K562 (cell line): ENCODE measurements at regions not wholly inside any gene's neighbourhood (a gene's known extent, or its start where the extent isn't known, plus 50 kb on each side); places are given as distances from the start of the nearest gene placed in this dataset.

ENCODE experiments used
- ATAC-seq: fragments of 200-7000 bp; cut with Tn5 transposase; 3 replicates; pipeline ENCODE4 v1.9.1; 2020; ENCODE audit warnings: moderate library complexity
- BruUV-seq: library from RNA; stranded (reverse); fragments of 400-500 nt; replicated peaks from 2 replicates; lab custom pipeline; 2021; lab: Mats Ljungman, UMichigan
- CTCF ChIA-PET: fragments of 300-600 bp; formaldehyde crosslinking; extraction: SDS; loops from one replicate; lab custom pipeline; 2021; ENCODE audit warnings: low intra/inter-chr PET ratio; lab: Yijun Ruan, JAX
- POLR2A ChIA-PET: fragments of 300-600, 350-650 bp; sonication (Branson Sonifier 250); formaldehyde crosslinking; extraction: SDS; loops from one replicate; lab custom pipeline; 2021; ENCODE audit warnings: antibody characterized with exemption, inconsistent platforms; lab: Yijun Ruan, JAX
- DNase-seq, 4 experiments: peaks; one replicate each; pipeline versions ENCODE4 v3.0.0 to v3.0.0-alpha.2; 2011 to 2018; ENCODE audit warnings: low spot score in 3 of 4, mixed read lengths in 3 of 4; ENCODE audit errors: extremely low read depth in 1 of 4
- FAIRE-seq: peaks from 2 replicates; lab custom pipeline; 2011; peaks lifted over from hg19 to GRCh38; lab: Jason Lieb, UNC
- H2AFZ ChIP-seq: 2 replicates; pipeline ENCODE4 v1.6.0; 2011; ENCODE audit warnings: low read depth, low read length, control low read depth, inconsistent platforms
- H3K27ac ChIP-seq: fragments of 200-600 bp; 3 replicates; pipeline ENCODE4 v1.8.0; 2011; ENCODE audit warnings: low read depth, mild to moderate bottlenecking, control low read depth, inconsistent platforms, low read length, moderate library complexity, mixed read lengths; ENCODE audit errors: extremely low read depth
- H3K27me3 ChIP-seq, 2 experiments: fragments of 300-600 bp in 1 of 2; 2 replicates in 1 of 2; 3 replicates in 1 of 2; pipeline versions ENCODE4 v1.6.0 to v1.8.0; 2011; ENCODE audit warnings: inconsistent platforms in 2 of 2, low read length in 2 of 2, mild to moderate bottlenecking in 1 of 2, mixed read lengths in 1 of 2, moderate library complexity in 1 of 2; ENCODE audit not compliant: control insufficient read depth in 2 of 2, insufficient read depth in 2 of 2
- H3K36me3 ChIP-seq: fragments of 300-600 bp; 3 replicates; pipeline ENCODE4 v1.8.0; 2011; ENCODE audit warnings: mild to moderate bottlenecking, low read length, inconsistent platforms; ENCODE audit not compliant: control insufficient read depth, insufficient read depth
- H3K4me1 ChIP-seq, 2 experiments: fragments of 200-600 bp in 1 of 2; replicated peaks in 1 of 2; 2 replicates in 1 of 2; 3 replicates in 1 of 2; pipeline versions ENCODE4 v1.5.1 to v1.8.0; 2011; ENCODE audit warnings: inconsistent platforms in 2 of 2, low read length in 2 of 2, mild to moderate bottlenecking in 1 of 2, mixed read lengths in 1 of 2, moderate library complexity in 1 of 2; ENCODE audit not compliant: control insufficient read depth in 2 of 2, insufficient read depth in 2 of 2
- H3K4me2 ChIP-seq: 2 replicates; pipeline ENCODE4 v1.6.1; 2011; ENCODE audit warnings: low read length, control low read depth, inconsistent platforms, mixed read lengths; ENCODE audit not compliant: insufficient read depth
- H3K4me3 ChIP-seq: fragments of 200-600 bp; sonication (generic), shearing (Covaris generic); 2 replicates; pipeline ENCODE4 v1.5.1; 2016; ENCODE audit warnings: control low read depth, inconsistent platforms
- H3K79me2 ChIP-seq: fragments of 200-600 bp; 3 replicates; pipeline ENCODE4 v1.8.0; 2011; ENCODE audit warnings: low read length, inconsistent platforms; ENCODE audit not compliant: control insufficient read depth, insufficient read depth
- H3K9ac ChIP-seq, 2 experiments: 2 replicates each; pipeline versions ENCODE4 v1.6.0 to v1.6.1; 2011; ENCODE audit warnings: low read depth in 2 of 2, low read length in 2 of 2, control low read depth in 1 of 2, inconsistent platforms in 1 of 2, mild to moderate bottlenecking in 1 of 2, mixed read lengths in 1 of 2; ENCODE audit not compliant: insufficient read depth in 1 of 2
- H3K9me1 ChIP-seq: one replicate; pipeline ENCODE4 v1.6.0; 2011; ENCODE audit warnings: inconsistent platforms, mild to moderate bottlenecking, low read length, moderate library complexity; ENCODE audit not compliant: control insufficient read depth, insufficient read depth
- H3K9me3 ChIP-seq: replicated peaks from 2 replicates; pipeline ENCODE4 v1.5.1; 2011; ENCODE audit warnings: low read depth, low read length, inconsistent platforms; ENCODE audit not compliant: control insufficient read depth, insufficient read depth
- H4K20me1 ChIP-seq: replicated peaks from 2 replicates; pipeline ENCODE4 v1.6.1; 2011; ENCODE audit warnings: low read length, inconsistent platforms, mixed read lengths; ENCODE audit not compliant: control insufficient read depth, insufficient read depth
- ATF6 ChIP-seq: sonication (generic); formaldehyde crosslinking; IDR thresholded peaks from 2 replicates; pipeline ENCODE4 v1.4.0; 2020; ENCODE audit warnings: mild to moderate bottlenecking, missing genetic modification reagents
- ETV6 ChIP-seq, 3 experiments: fragments of 150-350 bp in 1 of 3; sonication (generic) in 1 of 3; formaldehyde crosslinking in 1 of 3; IDR thresholded peaks; 2 replicates each; pipeline versions ENCODE4 v1.6.1 to v1.8.0; 2014 to 2022; ENCODE audit warnings: borderline replicate concordance in 2 of 3, low read depth in 2 of 3, antibody characterized with exemption in 1 of 3, low read length in 1 of 3, mild to moderate bottlenecking in 1 of 3, missing genetic modification reagents in 1 of 3
- KDM4B ChIP-seq, 2 experiments: fragments of 450-650 bp in 1 of 2; sonication (generic) in 1 of 2; IDR thresholded peaks; 2 replicates each; pipeline ENCODE4 v1.6.1; 2016 to 2017; ENCODE audit warnings: borderline replicate concordance in 2 of 2, antibody characterized with exemption in 1 of 2, low read depth in 1 of 2, mild to moderate bottlenecking in 1 of 2
- NFXL1 ChIP-seq: fragments of 450-650 bp; formaldehyde crosslinking; IDR thresholded peaks from 2 replicates; pipeline ENCODE4 v1.4.0; 2021; ENCODE audit warnings: mild to moderate bottlenecking
- NFYB ChIP-seq: IDR thresholded peaks from 2 replicates; pipeline ENCODE4 v1.6.1; 2011; ENCODE audit warnings: mild to moderate bottlenecking, moderate library complexity; ENCODE audit not compliant: insufficient read length; ENCODE audit errors: extremely low read depth
- RFX7 ChIP-seq: fragments of 250-450 bp; sonication (Bioruptor Pico); IDR thresholded peaks from 2 replicates; pipeline ENCODE4 v1.5.1; 2021; ENCODE audit warnings: mild to moderate bottlenecking
- SRSF7 ChIP-seq: fragments of 200-400 bp; formaldehyde crosslinking; optimal IDR thresholded peaks from 2 replicates; pipeline ENCODE3; 2017; ENCODE audit warnings: mild to moderate bottlenecking, low read depth, low read length
- ZMIZ1 ChIP-seq, 2 experiments: fragments of 150-350 bp in 1 of 2; IDR thresholded peaks; 2 replicates each; pipeline ENCODE4 v1.6.1; 2012 to 2016; ENCODE audit warnings: low read depth in 2 of 2, low read length in 2 of 2, mild to moderate bottlenecking in 1 of 2, moderate library complexity in 1 of 2
- ZNF217 ChIP-seq: sonication (generic); formaldehyde crosslinking; IDR thresholded peaks from 2 replicates; pipeline ENCODE4 v1.8.0; 2022; ENCODE audit warnings: mild to moderate bottlenecking, missing genetic modification reagents
- ZNF280A ChIP-seq: fragments of 450-650 bp; IDR thresholded peaks from 2 replicates; pipeline ENCODE4 v1.6.1; 2018; ENCODE audit warnings: mild to moderate bottlenecking, low read depth; ENCODE audit not compliant: partially characterized antibody
- ZNF589 ChIP-seq: fragments of 200-800 bp; sonication (Bioruptor generic); IDR thresholded peaks from 2 replicates; pipeline ENCODE4 v1.6.1; 2016; ENCODE audit warnings: low read depth, missing genetic modification characterization, missing compliant biosample characterization
- ZNF780A ChIP-seq: fragments of 250-450 bp; sonication (Bioruptor Pico); IDR thresholded peaks from 2 replicates; pipeline ENCODE4 v1.5.0; 2021; ENCODE audit warnings: mild to moderate bottlenecking
- ZSCAN29 ChIP-seq: fragments of 450-650 bp; IDR thresholded peaks from 2 replicates; pipeline ENCODE4 v1.6.1; 2017
- WGBS: fragments of 100-300 bp; shearing (Covaris generic); methylation state at CpG from one replicate; pipeline ENCODE4 v1.1.6; 2016; ENCODE audit warnings: low coverage, mixed read lengths; ENCODE audit not compliant: insufficient coverage; ENCODE audit errors: missing lambda C conversion rate; 5-methylcytosine and 5-hydroxymethylcytosine counted together
- in situ Hi-C: fragments of 300-500 bp; cut with MboI; formaldehyde crosslinking; loops from 4 replicates; pipeline ENCODE4 v1.15.0; 2018; ENCODE audit warnings: inconsistent platforms, mixed read lengths
- intact Hi-C: fragments of 100-400 bp; cut with micrococcal nuclease; formaldehyde crosslinking; loops from 2 replicates; pipeline ENCODE4 v1.14.2; 2022

- TF ChIP-seq ZMIZ1 (IDR thresholded peaks at IDR 0.05; ENCODE audit: low read depth in 2 of 2, low read length in 2 of 2) (no peak), RFX7 (CRISPR knock-in tag) (no peak), NFXL1 (no peak), ZNF217 (no peak), NFYB (no peak)
These were observed 255.1 kb upstream of the GK2 start (continued) for GRCh38 chr4:79663141-79663540.

- no peak overlapping the region for H2AFZ ChIP-seq
- H4K20me1 ChIP-seq = no peaks in the 10 kb centered on the region
- H3K36me3 ChIP-seq = no peaks in the 10 kb centered on the region
- DNase-seq (no peak), FAIRE-seq (no peak), ATAC-seq (no peak)
- H3K4me3 ChIP-seq = no peak overlapping the region
- no peak overlapping the region for H3K9ac ChIP-seq
- no peak overlapping the region for H3K27ac ChIP-seq
- no peaks in the 10 kb centered on the region for H3K4me1 ChIP-seq
- CTCF ChIA-PET = no interaction called here
- no TSS peak for BruUV-seq
- in situ Hi-C loops (no loop called here), intact Hi-C loops (no loop called here)
- H3K9me1 ChIP-seq = no peaks in the 10 kb centered on the region
- peaks cover 1% of the 10 kb centered on the region; the same call in 1 of the 2 replicates for H3K9me3 ChIP-seq
- POLR2A ChIA-PET = no interaction called here
- 33% methylated on average over 3 of the region's 3 CpGs for WGBS
- no peaks in the 10 kb centered on the region for H3K27me3 ChIP-seq
- no peaks in the 10 kb centered on the region for H3K79me2 ChIP-seq
- no peak overlapping the region for H3K4me2 ChIP-seq
- TF ChIP-seq ZSCAN29 = no peak
- no peak for TF ChIP-seq SRSF7
- no peak for TF ChIP-seq ZNF280A
- TF ChIP-seq KDM4B (IDR thresholded peaks at IDR 0.05; ENCODE audit: borderline replicate concordance in 2 of 2, low read depth in 1 of 2) = no peak
- no peak for TF ChIP-seq ETV6 (IDR thresholded peaks at IDR 0.05; ENCODE audit: borderline replicate concordance in 1 of 2, low read depth in 2 of 2, low read length in 1 of 2)
- no peak for TF ChIP-seq ETV6 (CRISPR knock-in tag; IDR thresholded peaks at IDR 0.05; ENCODE audit: borderline replicate concordance)
- TF ChIP-seq ZNF780A (CRISPR knock-in tag) = no peak
- TF ChIP-seq ATF6 (CRISPR knock-in tag) = no peak
- no peak for TF ChIP-seq ZNF589 (CRISPR knock-in tag)
These were observed 254.6 kb upstream of the GK2 start for GRCh38 chr4:79662651-79663050.
